GM12878 (cell line): ENCODE measurements at regions not wholly inside any gene's neighbourhood (a gene's known extent, or its start where the extent isn't known, plus 50 kb on each side); places are given as distances from the start of the nearest gene placed in this dataset.

Experiments used
- ATAC-seq: fragments of 200-7000 bp; cut with Tn5 transposase; 3 replicates; pipeline ENCODE4 v1.9.1; 2020; ENCODE audit warnings: mild to moderate bottlenecking, moderate library complexity
- BruUV-seq: library from RNA; stranded (reverse); fragments of 400-500 nt; replicated peaks from 2 replicates; lab custom pipeline; 2021; lab: Mats Ljungman, UMichigan
- CTCF ChIA-PET: fragments of 300-600 bp; sonication (Branson Sonifier 250); formaldehyde crosslinking; extraction: SDS; loops from one replicate; lab custom pipeline; 2021; ENCODE audit warnings: inconsistent platforms; lab: Yijun Ruan, JAX
- POLR2A ChIA-PET: fragments of 350-600 bp; formaldehyde crosslinking; extraction: SDS; loops from one replicate; lab custom pipeline; 2021; ENCODE audit warnings: inconsistent platforms; lab: Charles Lee
- RAD21 ChIA-PET: fragments of 300-600 bp; sonication (Branson Sonifier 250); formaldehyde crosslinking; loops from one replicate; lab custom pipeline; 2023; ENCODE audit warnings: antibody characterized with exemption; ENCODE audit not compliant: unreplicated experiment; lab: Charles Lee
- SMC1A ChIA-PET: fragments of 300-600 bp; sonication (Branson Sonifier 250); formaldehyde crosslinking; loops from one replicate; lab custom pipeline; 2023; ENCODE audit not compliant: unreplicated experiment, uncharacterized antibody; lab: Charles Lee
- DNase-seq: peaks from one replicate; pipeline ENCODE4 v3.0.0-alpha.2; 2011; ENCODE audit warnings: low read depth, low spot score
- FAIRE-seq: peaks from 3 replicates; lab custom pipeline; 2011; peaks lifted over from hg19 to GRCh38; lab: Jason Lieb, UNC
- H2AFZ ChIP-seq: 2 replicates; pipeline ENCODE4 v1.6.0; 2011; ENCODE audit warnings: low read depth, low read length, control low read depth; ENCODE audit not compliant: control insufficient read depth
- H3K27ac ChIP-seq: 2 replicates; pipeline ENCODE4 v1.5.1; 2011; ENCODE audit warnings: control low read depth; ENCODE audit not compliant: control insufficient read depth, insufficient read depth
- H3K27me3 ChIP-seq, 2 experiments: replicated peaks in 1 of 2; 2 replicates each; pipeline versions ENCODE4 v1.6.0 to v1.6.1; 2011; ENCODE audit warnings: low read length in 1 of 2; ENCODE audit not compliant: control insufficient read depth in 2 of 2, insufficient read depth in 2 of 2
- H3K36me3 ChIP-seq, 2 experiments: 2 replicates each; pipeline ENCODE4 v1.5.1; 2011; ENCODE audit warnings: low read length in 1 of 2; ENCODE audit not compliant: control insufficient read depth in 2 of 2, insufficient read depth in 2 of 2
- H3K4me1 ChIP-seq: 2 replicates; pipeline ENCODE4 v1.6.1; 2011; ENCODE audit warnings: mild to moderate bottlenecking, low read length, moderate library complexity, mixed read lengths; ENCODE audit not compliant: control insufficient read depth, insufficient read depth
- H3K4me2 ChIP-seq: 2 replicates; pipeline ENCODE4 v1.6.0; 2011; ENCODE audit warnings: control low read depth; ENCODE audit not compliant: control insufficient read depth, insufficient read depth
- H3K4me3 ChIP-seq: fragments of 200-600 bp; sonication (generic); 2 replicates; pipeline ENCODE4 v1.5.1; 2016
- H3K79me2 ChIP-seq: 2 replicates; pipeline ENCODE4 v1.6.0; 2011; ENCODE audit warnings: low read length; ENCODE audit not compliant: control insufficient read depth, insufficient read depth
- H3K9ac ChIP-seq: 2 replicates; pipeline ENCODE4 v1.8.0; 2011; ENCODE audit warnings: low read length, control low read depth, mixed read lengths; ENCODE audit not compliant: control insufficient read depth, insufficient read depth
- H3K9me3 ChIP-seq: replicated peaks from 3 replicates; pipeline ENCODE4 v1.5.1; 2011; ENCODE audit warnings: mild to moderate bottlenecking, low read length; ENCODE audit not compliant: control insufficient read depth, insufficient read depth
- H4K20me1 ChIP-seq: 2 replicates; pipeline ENCODE4 v1.6.0; 2011; ENCODE audit not compliant: control insufficient read depth, insufficient read depth
- ASH2L ChIP-seq: fragments of 300-600, 200-600 bp; sonication (generic); IDR thresholded peaks from 2 replicates; pipeline ENCODE4 v1.6.1; 2017; ENCODE audit warnings: low read depth, mild to moderate bottlenecking, borderline replicate concordance
- BCL11A ChIP-seq: IDR thresholded peaks from 2 replicates; pipeline ENCODE4 v1.6.1; 2011; ENCODE audit warnings: low read depth, low read length
- CEBPB ChIP-seq, 2 experiments: fragments of 150-350 bp in 1 of 2; IDR thresholded peaks; 2 replicates each; pipeline ENCODE4 v1.6.1; 2012 to 2014; ENCODE audit warnings: low read depth in 2 of 2, low read length in 2 of 2, borderline replicate concordance in 1 of 2, inconsistent platforms in 1 of 2
- CREM ChIP-seq: IDR thresholded peaks from 2 replicates; pipeline ENCODE4 v1.6.1; 2014; ENCODE audit warnings: antibody characterized with exemption, low read depth
- E2F4 ChIP-seq: IDR thresholded peaks from 2 replicates; pipeline ENCODE4 v1.6.1; 2012; ENCODE audit warnings: low read depth, low read length, improper control_type of control experiment
- E4F1 ChIP-seq: fragments of 450-650 bp; IDR thresholded peaks from 2 replicates; pipeline ENCODE4 v1.6.1; 2018; ENCODE audit warnings: borderline replicate concordance, mild to moderate bottlenecking; ENCODE audit not compliant: partially characterized antibody
- GATAD2B ChIP-seq: fragments of 450-650 bp; conservative IDR thresholded peaks from 2 replicates; pipeline ENCODE4 v1.6.1; 2017; ENCODE audit warnings: low read depth, mild to moderate bottlenecking, moderate library complexity
- IKZF2 ChIP-seq, 2 experiments: fragments of 450-650 bp; IDR thresholded peaks; 2 replicates each; pipeline ENCODE4 v1.6.1; 2017; ENCODE audit warnings: mild to moderate bottlenecking in 2 of 2, moderate library complexity in 2 of 2
- IRF3 ChIP-seq: fragments of 450-650 bp; IDR thresholded peaks from 2 replicates; pipeline ENCODE4 v1.6.1; 2014; ENCODE audit warnings: mild to moderate bottlenecking
- KDM1A ChIP-seq: fragments of 200-600 bp; sonication (generic); IDR thresholded peaks from 2 replicates; pipeline ENCODE4 v1.6.1; 2016; ENCODE audit warnings: borderline replicate concordance
- MTA2 ChIP-seq: fragments of 450-650 bp; IDR thresholded peaks from 2 replicates; pipeline ENCODE4 v1.6.1; 2016; ENCODE audit warnings: low read depth, mild to moderate bottlenecking, moderate library complexity
- NFIC ChIP-seq: IDR thresholded peaks from 2 replicates; pipeline ENCODE4 v1.6.1; 2012; ENCODE audit warnings: low read depth, mild to moderate bottlenecking, inconsistent platforms, low read length, moderate library complexity
- NFXL1 ChIP-seq: fragments of 450-650 bp; IDR thresholded peaks from 2 replicates; pipeline ENCODE4 v1.6.1; 2017; ENCODE audit warnings: antibody characterized with exemption, mild to moderate bottlenecking, borderline replicate concordance
- PKNOX1 ChIP-seq: fragments of 450-650 bp; IDR thresholded peaks from 2 replicates; pipeline ENCODE4 v1.6.1; 2016; ENCODE audit warnings: mild to moderate bottlenecking
- POU2F2 ChIP-seq: IDR thresholded peaks from 3 replicates; pipeline ENCODE4 v1.6.1; 2011; ENCODE audit warnings: low read depth, mild to moderate bottlenecking, low read length, borderline replicate concordance
- RAD21 ChIP-seq: IDR thresholded peaks from 2 replicates; pipeline ENCODE4 v1.6.1; 2011; ENCODE audit warnings: mild to moderate bottlenecking, low read depth, low read length, moderate library complexity; ENCODE audit not compliant: insufficient read depth
- RBBP5 ChIP-seq: fragments of 200-600 bp; sonication (generic); conservative IDR thresholded peaks from 2 replicates; pipeline ENCODE4 v1.6.1; 2016
- RUNX3 ChIP-seq: IDR thresholded peaks from 2 replicates; pipeline ENCODE4 v1.6.1; 2012; ENCODE audit warnings: low read length, inconsistent platforms
- SMAD1 ChIP-seq: fragments of 450-650 bp; IDR thresholded peaks from 2 replicates; pipeline ENCODE4 v1.6.1; 2018; ENCODE audit warnings: mild to moderate bottlenecking, low read depth; ENCODE audit not compliant: partially characterized antibody
- SUPT20H ChIP-seq: IDR thresholded peaks from 2 replicates; pipeline ENCODE4 v1.6.1; 2011; ENCODE audit warnings: low read depth, mild to moderate bottlenecking, low read length, moderate library complexity, borderline replicate concordance; ENCODE audit not compliant: control insufficient read depth
- ZBED1 ChIP-seq: IDR thresholded peaks from 2 replicates; pipeline ENCODE4 v1.6.1; 2016; ENCODE audit warnings: borderline replicate concordance
- whole genome bisulfite sequencing: methylation state at CpG from one replicate; pipeline ENCODE4 v1.1.6; 2016; ENCODE audit warnings: low lambda C conversion rate; ENCODE audit not compliant: insufficient replicate concordance, insufficient coverage; ENCODE audit errors: missing lambda C conversion rate; 5-methylcytosine and 5-hydroxymethylcytosine counted together
- in situ Hi-C: fragments of 300-500 bp; cut with MboI; formaldehyde crosslinking; loops from 9 replicates; pipeline ENCODE4 v1.14.3; 2018; ENCODE audit warnings: mixed read lengths
- intact Hi-C: fragments of 100-400 bp; cut with micrococcal nuclease; formaldehyde crosslinking; loops from one replicate; pipeline ENCODE4 v1.14.2; 2022; ENCODE audit not compliant: unreplicated experiment

GRCh38 chr5:155926766-155927165, 400.2 kb upstream of the SGCD start (continued):
- no peak for TF ChIP-seq CEBPB (IDR thresholded peaks at IDR 0.05; ENCODE audit: borderline replicate concordance in 1 of 2, low read depth in 2 of 2, low read length in 2 of 2)
- TF ChIP-seq RBBP5 = no peak
- TF ChIP-seq MTA2 = no peak
- no peak for TF ChIP-seq POU2F2
- TF ChIP-seq IKZF2 (IDR thresholded peaks at IDR 0.05) = no peak
- no peak for TF ChIP-seq KDM1A
- no peak for TF ChIP-seq E2F4
- no peak for TF ChIP-seq NFXL1
- TF ChIP-seq GATAD2B = no peak

GRCh38 chr5:155929112-155929511, 397.9 kb upstream of the SGCD start:
- Histone ChIP-seq H3K4me1 (no peaks in the 10 kb centered on the region), H3K9me3 (no peaks in the 10 kb centered on the region), H3K4me2 (no peak overlapping the region), H2AFZ (no peak overlapping the region), H4K20me1 (no peaks in the 10 kb centered on the region), H3K4me3 (no peak overlapping the region), H3K36me3 (no peaks in the 10 kb centered on the region), H3K9ac (no peak overlapping the region), H3K27ac (no peak overlapping the region), H3K27me3 (no peaks in the 10 kb centered on the region), H3K79me2 (no peaks in the 10 kb centered on the region)
- FAIRE-seq = no peak
- CTCF ChIA-PET = no interaction called here
- BruUV-seq = no TSS peak
- intact Hi-C loops (no loop called here), in situ Hi-C loops (no loop called here)
- SMC1A ChIA-PET = no interaction called here
- POLR2A ChIA-PET = no interaction called here
- no peak for DNase-seq
- no peak for ATAC-seq
- RAD21 ChIA-PET = no interaction called here
- WGBS = 0% methylated on average over 2 of the region's 2 CpGs
- TF ChIP-seq IRF3 (no peak), CREM (no peak), RUNX3 (no peak), CEBPB (IDR thresholded peaks at IDR 0.05; ENCODE audit: borderline replicate concordance in 1 of 2, low read depth in 2 of 2, low read length in 2 of 2) (no peak), NFIC (no peak), E4F1 (no peak), ZBED1 (no peak), BCL11A (no peak), PKNOX1 (no peak), SMAD1 (no peak), RAD21 (no peak), SUPT20H (no peak), ASH2L (no peak)
